GM12878 (cell line): ENCODE measurements at regions not wholly inside any gene's neighbourhood (a gene's known extent, or its start where the extent isn't known, plus 50 kb on each side); places are given as distances from the start of the nearest gene placed in this dataset.

Experiments used
- ATAC-seq: fragments of 200-7000 bp; cut with Tn5 transposase; 3 replicates; pipeline ENCODE4 v1.9.1; 2020; ENCODE audit warnings: mild to moderate bottlenecking, moderate library complexity
- BruUV-seq: library from RNA; stranded (reverse); fragments of 400-500 nt; replicated peaks from 2 replicates; lab custom pipeline; 2021; lab: Mats Ljungman, UMichigan
- CTCF ChIA-PET: fragments of 300-600 bp; sonication (Branson Sonifier 250); formaldehyde crosslinking; extraction: SDS; loops from one replicate; lab custom pipeline; 2021; ENCODE audit warnings: inconsistent platforms; lab: Yijun Ruan, JAX
- POLR2A ChIA-PET: fragments of 350-600 bp; formaldehyde crosslinking; extraction: SDS; loops from one replicate; lab custom pipeline; 2021; ENCODE audit warnings: inconsistent platforms; lab: Charles Lee
- RAD21 ChIA-PET: fragments of 300-600 bp; sonication (Branson Sonifier 250); formaldehyde crosslinking; loops from one replicate; lab custom pipeline; 2023; ENCODE audit warnings: antibody characterized with exemption; ENCODE audit not compliant: unreplicated experiment; lab: Charles Lee
- SMC1A ChIA-PET: fragments of 300-600 bp; sonication (Branson Sonifier 250); formaldehyde crosslinking; loops from one replicate; lab custom pipeline; 2023; ENCODE audit not compliant: unreplicated experiment, uncharacterized antibody; lab: Charles Lee
- DNase-seq: peaks from one replicate; pipeline ENCODE4 v3.0.0-alpha.2; 2011; ENCODE audit warnings: low read depth, low spot score
- FAIRE-seq: peaks from 3 replicates; lab custom pipeline; 2011; peaks lifted over from hg19 to GRCh38; lab: Jason Lieb, UNC
- H2AFZ ChIP-seq: 2 replicates; pipeline ENCODE4 v1.6.0; 2011; ENCODE audit warnings: low read depth, low read length, control low read depth; ENCODE audit not compliant: control insufficient read depth
- H3K27ac ChIP-seq: 2 replicates; pipeline ENCODE4 v1.5.1; 2011; ENCODE audit warnings: control low read depth; ENCODE audit not compliant: control insufficient read depth, insufficient read depth
- H3K27me3 ChIP-seq, 2 experiments: replicated peaks in 1 of 2; 2 replicates each; pipeline versions ENCODE4 v1.6.0 to v1.6.1; 2011; ENCODE audit warnings: low read length in 1 of 2; ENCODE audit not compliant: control insufficient read depth in 2 of 2, insufficient read depth in 2 of 2
- H3K36me3 ChIP-seq, 2 experiments: 2 replicates each; pipeline ENCODE4 v1.5.1; 2011; ENCODE audit warnings: low read length in 1 of 2; ENCODE audit not compliant: control insufficient read depth in 2 of 2, insufficient read depth in 2 of 2
- H3K4me1 ChIP-seq: 2 replicates; pipeline ENCODE4 v1.6.1; 2011; ENCODE audit warnings: mild to moderate bottlenecking, low read length, moderate library complexity, mixed read lengths; ENCODE audit not compliant: control insufficient read depth, insufficient read depth
- H3K4me2 ChIP-seq: 2 replicates; pipeline ENCODE4 v1.6.0; 2011; ENCODE audit warnings: control low read depth; ENCODE audit not compliant: control insufficient read depth, insufficient read depth
- H3K4me3 ChIP-seq: fragments of 200-600 bp; sonication (generic); 2 replicates; pipeline ENCODE4 v1.5.1; 2016
- H3K79me2 ChIP-seq: 2 replicates; pipeline ENCODE4 v1.6.0; 2011; ENCODE audit warnings: low read length; ENCODE audit not compliant: control insufficient read depth, insufficient read depth
- H3K9ac ChIP-seq: 2 replicates; pipeline ENCODE4 v1.8.0; 2011; ENCODE audit warnings: low read length, control low read depth, mixed read lengths; ENCODE audit not compliant: control insufficient read depth, insufficient read depth
- H3K9me3 ChIP-seq: replicated peaks from 3 replicates; pipeline ENCODE4 v1.5.1; 2011; ENCODE audit warnings: mild to moderate bottlenecking, low read length; ENCODE audit not compliant: control insufficient read depth, insufficient read depth
- H4K20me1 ChIP-seq: 2 replicates; pipeline ENCODE4 v1.6.0; 2011; ENCODE audit not compliant: control insufficient read depth, insufficient read depth
- ATF7 ChIP-seq: fragments of 450-650 bp; IDR thresholded peaks from 2 replicates; pipeline ENCODE4 v1.6.1; 2016; ENCODE audit warnings: low read depth, mild to moderate bottlenecking
- CUX1 ChIP-seq: IDR thresholded peaks from 2 replicates; pipeline ENCODE4 v1.6.1; 2012; ENCODE audit warnings: improper control_type of control experiment, low read depth, low read length; ENCODE audit not compliant: insufficient replicate concordance
- EED ChIP-seq: sonication (generic); IDR thresholded peaks from 2 replicates; pipeline ENCODE4 v1.6.1; 2016; ENCODE audit warnings: antibody characterized with exemption, low read depth
- HDAC6 ChIP-seq: fragments of 200-600 bp; sonication (generic); IDR thresholded peaks from one replicate; pipeline ENCODE4 v1.8.0; 2017; ENCODE audit warnings: antibody characterized with exemption; ENCODE audit not compliant: unreplicated experiment
- MEF2A ChIP-seq: IDR thresholded peaks from 2 replicates; pipeline ENCODE4 v1.6.1; 2011; ENCODE audit warnings: low read depth, mild to moderate bottlenecking, low read length, moderate library complexity; ENCODE audit not compliant: insufficient read depth
- POLR2AphosphoS2 ChIP-seq: IDR thresholded peaks from 2 replicates; pipeline ENCODE4 v1.6.1; 2011; ENCODE audit warnings: low read depth, mild to moderate bottlenecking, low read length, improper control_type of control experiment, moderate library complexity
- RUNX3 ChIP-seq: IDR thresholded peaks from 2 replicates; pipeline ENCODE4 v1.6.1; 2012; ENCODE audit warnings: low read length, inconsistent platforms
- SRF ChIP-seq, 2 experiments: IDR thresholded peaks; 2 replicates each; pipeline ENCODE4 v1.6.1; 2011; ENCODE audit warnings: low read depth in 2 of 2, low read length in 2 of 2, mild to moderate bottlenecking in 1 of 2, moderate library complexity in 1 of 2
- TCF3 ChIP-seq: IDR thresholded peaks from 2 replicates; pipeline ENCODE4 v1.6.1; 2012; ENCODE audit warnings: low read depth, mild to moderate bottlenecking, low read length, borderline replicate concordance; ENCODE audit not compliant: insufficient read depth
- YBX1 ChIP-seq: fragments of 450-650 bp; IDR thresholded peaks from 2 replicates; pipeline ENCODE4 v1.6.1; 2016; ENCODE audit warnings: antibody characterized with exemption
- ZBED1 ChIP-seq: IDR thresholded peaks from 2 replicates; pipeline ENCODE4 v1.6.1; 2016; ENCODE audit warnings: borderline replicate concordance
- ZSCAN29 ChIP-seq: fragments of 450-650 bp; IDR thresholded peaks from 2 replicates; pipeline ENCODE4 v1.6.1; 2017; ENCODE audit warnings: mild to moderate bottlenecking, moderate library complexity
- WGBS: methylation state at CpG from one replicate; pipeline ENCODE4 v1.1.6; 2016; ENCODE audit warnings: low lambda C conversion rate; ENCODE audit not compliant: insufficient replicate concordance, insufficient coverage; ENCODE audit errors: missing lambda C conversion rate; 5-methylcytosine and 5-hydroxymethylcytosine counted together
- in situ Hi-C: fragments of 300-500 bp; cut with MboI; formaldehyde crosslinking; loops from 9 replicates; pipeline ENCODE4 v1.14.3; 2018; ENCODE audit warnings: mixed read lengths
- intact Hi-C: fragments of 100-400 bp; cut with micrococcal nuclease; formaldehyde crosslinking; loops from one replicate; pipeline ENCODE4 v1.14.2; 2022; ENCODE audit not compliant: unreplicated experiment
- TF ChIP-seq, protein P1 (sequence below): fragments of 450-650 bp; IDR thresholded peaks from 2 replicates; pipeline ENCODE4 v1.6.1; 2018; ENCODE audit warnings: borderline replicate concordance, mild to moderate bottlenecking; ENCODE audit not compliant: partially characterized antibody
- TF ChIP-seq, protein P2 (sequence below): fragments of 450-650 bp; IDR thresholded peaks from 2 replicates; pipeline ENCODE4 v1.6.1; 2016; ENCODE audit warnings: mild to moderate bottlenecking
- TF ChIP-seq, protein P3 (sequence below): fragments of 450-650 bp; IDR thresholded peaks from 2 replicates; pipeline ENCODE4 v1.6.1; 2017; ENCODE audit warnings: mild to moderate bottlenecking

GRCh38 chr5:39486361-39486760, 61.6 kb upstream of the DAB2 start:
- no peak overlapping the region for H3K4me3 ChIP-seq
- H3K9me3 ChIP-seq, result no peaks in the 10 kb centered on the region
- H3K79me2 ChIP-seq, result no peaks in the 10 kb centered on the region
- intact Hi-C loops, result no loop called here
- no peaks in the 10 kb centered on the region for H3K27me3 ChIP-seq
- H3K4me1 ChIP-seq, result no peaks in the 10 kb centered on the region
- 6% methylated on average over 1 of the region's 1 CpG for WGBS
- SMC1A ChIA-PET, result no interaction called here
- DNase-seq (no peak), ATAC-seq (no peak), FAIRE-seq (no peak)
- no peak overlapping the region for H2AFZ ChIP-seq
- H3K27ac ChIP-seq, result no peak overlapping the region
- POLR2A ChIA-PET, result no interaction called here
- no peak overlapping the region for H3K4me2 ChIP-seq
- no peaks in the 10 kb centered on the region for H3K36me3 ChIP-seq
- in situ Hi-C loops, result no loop called here
- CTCF ChIA-PET, result interaction anchor here (1.3 to 1.4 kb wide), 2 partner anchors 61 to 110 kb away, joined by 3 to 5 read pairs; no protein-coding TSS in a partner anchor
- H3K9ac ChIP-seq, result no peak overlapping the region
- RAD21 ChIA-PET, result no interaction called here
- H4K20me1 ChIP-seq, result no peaks in the 10 kb centered on the region
- BruUV-seq, result no TSS peak
- TF ChIP-seq TCF3 (no peak), CUX1 (no peak), ATF7 (no peak), POLR2AphosphoS2 (no peak), YBX1 (no peak), ZSCAN29 (no peak), EED (no peak), RUNX3 (no peak), HDAC6 (no peak), ZBED1 (no peak), MEF2A (no peak), SRF (IDR thresholded peaks at IDR 0.05; ENCODE audit: low read depth in 2 of 2, low read length in 2 of 2) (no peak)
- TF ChIP-seq, protein P1, sequence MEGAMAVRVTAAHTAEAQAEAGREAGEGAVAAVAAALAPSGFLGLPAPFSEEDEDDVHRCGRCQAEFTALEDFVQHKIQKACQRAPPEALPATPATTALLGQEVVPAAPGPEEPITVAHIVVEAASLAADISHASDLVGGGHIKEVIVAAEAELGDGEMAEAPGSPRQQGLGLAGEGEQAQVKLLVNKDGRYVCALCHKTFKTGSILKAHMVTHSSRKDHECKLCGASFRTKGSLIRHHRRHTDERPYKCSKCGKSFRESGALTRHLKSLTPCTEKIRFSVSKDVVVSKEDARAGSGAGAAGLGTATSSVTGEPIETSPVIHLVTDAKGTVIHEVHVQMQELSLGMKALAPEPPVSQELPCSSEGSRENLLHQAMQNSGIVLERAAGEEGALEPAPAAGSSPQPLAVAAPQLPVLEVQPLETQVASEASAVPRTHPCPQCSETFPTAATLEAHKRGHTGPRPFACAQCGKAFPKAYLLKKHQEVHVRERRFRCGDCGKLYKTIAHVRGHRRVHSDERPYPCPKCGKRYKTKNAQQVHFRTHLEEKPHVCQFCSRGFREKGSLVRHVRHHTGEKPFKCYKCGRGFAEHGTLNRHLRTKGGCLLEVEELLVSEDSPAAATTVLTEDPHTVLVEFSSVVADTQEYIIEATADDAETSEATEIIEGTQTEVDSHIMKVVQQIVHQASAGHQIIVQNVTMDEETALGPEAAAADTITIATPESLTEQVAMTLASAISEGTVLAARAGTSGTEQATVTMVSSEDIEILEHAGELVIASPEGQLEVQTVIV, result no peak
- TF ChIP-seq, protein P2, sequence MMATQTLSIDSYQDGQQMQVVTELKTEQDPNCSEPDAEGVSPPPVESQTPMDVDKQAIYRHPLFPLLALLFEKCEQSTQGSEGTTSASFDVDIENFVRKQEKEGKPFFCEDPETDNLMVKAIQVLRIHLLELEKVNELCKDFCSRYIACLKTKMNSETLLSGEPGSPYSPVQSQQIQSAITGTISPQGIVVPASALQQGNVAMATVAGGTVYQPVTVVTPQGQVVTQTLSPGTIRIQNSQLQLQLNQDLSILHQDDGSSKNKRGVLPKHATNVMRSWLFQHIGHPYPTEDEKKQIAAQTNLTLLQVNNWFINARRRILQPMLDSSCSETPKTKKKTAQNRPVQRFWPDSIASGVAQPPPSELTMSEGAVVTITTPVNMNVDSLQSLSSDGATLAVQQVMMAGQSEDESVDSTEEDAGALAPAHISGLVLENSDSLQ, result no peak
- TF ChIP-seq, protein P3, sequence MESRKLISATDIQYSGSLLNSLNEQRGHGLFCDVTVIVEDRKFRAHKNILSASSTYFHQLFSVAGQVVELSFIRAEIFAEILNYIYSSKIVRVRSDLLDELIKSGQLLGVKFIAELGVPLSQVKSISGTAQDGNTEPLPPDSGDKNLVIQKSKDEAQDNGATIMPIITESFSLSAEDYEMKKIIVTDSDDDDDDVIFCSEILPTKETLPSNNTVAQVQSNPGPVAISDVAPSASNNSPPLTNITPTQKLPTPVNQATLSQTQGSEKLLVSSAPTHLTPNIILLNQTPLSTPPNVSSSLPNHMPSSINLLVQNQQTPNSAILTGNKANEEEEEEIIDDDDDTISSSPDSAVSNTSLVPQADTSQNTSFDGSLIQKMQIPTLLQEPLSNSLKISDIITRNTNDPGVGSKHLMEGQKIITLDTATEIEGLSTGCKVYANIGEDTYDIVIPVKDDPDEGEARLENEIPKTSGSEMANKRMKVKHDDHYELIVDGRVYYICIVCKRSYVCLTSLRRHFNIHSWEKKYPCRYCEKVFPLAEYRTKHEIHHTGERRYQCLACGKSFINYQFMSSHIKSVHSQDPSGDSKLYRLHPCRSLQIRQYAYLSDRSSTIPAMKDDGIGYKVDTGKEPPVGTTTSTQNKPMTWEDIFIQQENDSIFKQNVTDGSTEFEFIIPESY, result no peak
